Activated CD8-positive, alpha-beta memory T cell treated with anti-CD3 and anti-CD28 coated beads for 36 hours (primary cell): ENCODE measurements at regions not wholly inside any gene's neighbourhood (a gene's known extent, or its start where the extent isn't known, plus 50 kb on each side); places are given as distances from the start of the nearest gene placed in this dataset.

Experiments
- CTCF ChIA-PET: fragments of 350-600 bp; sonication (Branson Sonifier 250); formaldehyde crosslinking; loops from one replicate; lab custom pipeline; 2021; ENCODE audit warnings: antibody characterized with exemption; lab: Charles Lee
- POLR2A ChIA-PET: fragments of 350-600 bp; sonication (Branson Sonifier 250); formaldehyde crosslinking; loops from one replicate; lab custom pipeline; 2021; ENCODE audit warnings: antibody characterized with exemption; lab: Charles Lee

GRCh38 chr11:31875866-31876560 lies 64.9 kb upstream of the PAX6 start:
- CTCF ChIA-PET: no interaction called here
- POLR2A ChIA-PET: no interaction called here

- CTCF ChIA-PET: no interaction called here
- POLR2A ChIA-PET: no interaction called here
Measured at GRCh38 chr11:31874631-31875191, 63.6 kb upstream of the PAX6 start.

GRCh38 chr11:31873124-31873523 lies 62.0 kb upstream of the PAX6 start:
- CTCF ChIA-PET: no interaction called here
- POLR2A ChIA-PET: no interaction called here

- ChIA-PET POLR2A (no interaction called here), CTCF (no interaction called here)
Measured at GRCh38 chr11:31872076-31872443, 60.9 kb upstream of the PAX6 start.

GRCh38 chr11:31871310-31872075 lies 60.4 kb upstream of the PAX6 start:
- POLR2A ChIA-PET: no interaction called here
- CTCF ChIA-PET: interaction anchor here (1.2 kb wide), 1 partner anchor 86 kb away, joined by 3 read pairs; no protein-coding TSS in a partner anchor

GRCh38 chr11:31870609-31871309 lies 59.6 kb upstream of the PAX6 start:
- CTCF ChIA-PET: interaction anchor here (0.7 to 1.2 kb wide), 2 partner anchors 87 to 913 kb away, joined by 3 read pairs; no protein-coding TSS in a partner anchor
- POLR2A ChIA-PET: no interaction called here

GRCh38 chr11:31869986-31870385 lies 58.9 kb upstream of the PAX6 start:
- ChIA-PET POLR2A (no interaction called here), CTCF (interaction anchor here (0.7 to 1.2 kb wide), 2 partner anchors 88 to 912 kb away, joined by 3 read pairs; no protein-coding TSS in a partner anchor)

GRCh38 chr11:31865606-31866300 lies 54.6 kb upstream of the PAX6 start:
- ChIA-PET CTCF (interaction anchor here (1.1 kb wide), 1 partner anchor 590 kb away, joined by 3 read pairs; no protein-coding TSS in a partner anchor), POLR2A (no interaction called here)

GRCh38 chr11:31863170-31863832 lies 52.2 kb upstream of the PAX6 start:
- CTCF ChIA-PET: no interaction called here
- POLR2A ChIA-PET: no interaction called here

- POLR2A ChIA-PET: no interaction called here
- CTCF ChIA-PET: interaction anchor here (0.9 kb wide), 1 partner anchor 15 kb away, joined by 5 read pairs; no protein-coding TSS in a partner anchor
Measured at GRCh38 chr11:31861011-31861410, 49.9 kb upstream of the PAX6 start.
